DND-41 (cell line): ENCODE measurements at regions not wholly inside any gene's neighbourhood (a gene's known extent, or its start where the extent isn't known, plus 50 kb on each side); places are given as distances from the start of the nearest gene placed in this dataset.

Experiments used
- ATAC-seq: fragments of 200-7000 bp; cut with Tn5 transposase; 3 replicates; pipeline ENCODE4 v1.9.1; 2021; ENCODE audit warnings: low read depth; ENCODE audit not compliant: insufficient read depth
- DNase-seq: peaks from one replicate; pipeline ENCODE4 v3.0.0-alpha.2; 2020
- H2AFZ ChIP-seq: 2 replicates; pipeline ENCODE4 v1.6.0; 2012; ENCODE audit warnings: low read depth, low read length
- H3K27ac ChIP-seq: 2 replicates; pipeline ENCODE4 v1.5.1; 2012; ENCODE audit warnings: low read length, inconsistent platforms
- H3K27me3 ChIP-seq: fragments of 200-600 bp; sonication (generic); 2 replicates; pipeline ENCODE4 v1.6.0; 2012; ENCODE audit warnings: low read length, mild to moderate bottlenecking, inconsistent platforms; ENCODE audit not compliant: insufficient read depth, poor library complexity
- H3K36me3 ChIP-seq: 2 replicates; pipeline ENCODE4 v1.5.1; 2012; ENCODE audit warnings: low read length, inconsistent platforms; ENCODE audit not compliant: insufficient read depth
- H3K4me1 ChIP-seq: 2 replicates; pipeline ENCODE4 v1.5.1; 2012; ENCODE audit warnings: mild to moderate bottlenecking, low read length; ENCODE audit not compliant: insufficient read depth
- H3K4me2 ChIP-seq: 2 replicates; pipeline ENCODE4 v1.6.0; 2012; ENCODE audit warnings: mild to moderate bottlenecking, moderate library complexity, low read length, inconsistent platforms; ENCODE audit not compliant: insufficient read depth
- H3K4me3 ChIP-seq, 2 experiments: fragments of 200-600 bp in 1 of 2; shearing (Covaris generic) in 1 of 2; 2 replicates each; pipeline ENCODE4 v1.5.1; 2012 to 2016; ENCODE audit warnings: inconsistent platforms in 2 of 2, low read length in 2 of 2, mild to moderate bottlenecking in 2 of 2, low read depth in 1 of 2, moderate library complexity in 1 of 2
- H3K79me2 ChIP-seq: 2 replicates; pipeline ENCODE4 v1.6.0; 2012; ENCODE audit warnings: low read length, inconsistent platforms; ENCODE audit not compliant: insufficient read depth
- H3K9ac ChIP-seq: 2 replicates; pipeline ENCODE4 v1.6.0; 2012; ENCODE audit warnings: low read depth, mild to moderate bottlenecking, inconsistent platforms, low read length, moderate library complexity
- H3K9me3 ChIP-seq: 2 replicates; pipeline ENCODE4 v1.5.1; 2012; ENCODE audit warnings: low read length, moderate library complexity, mild to moderate bottlenecking, inconsistent platforms; ENCODE audit not compliant: insufficient read depth, severe bottlenecking
- H4K20me1 ChIP-seq: 2 replicates; pipeline ENCODE4 v1.6.0; 2012; ENCODE audit warnings: low read length; ENCODE audit not compliant: insufficient read depth
- CTCF ChIP-seq: IDR thresholded peaks from 2 replicates; pipeline ENCODE4 v1.5.1; 2012; ENCODE audit warnings: borderline replicate concordance, low read length, moderate library complexity, mild to moderate bottlenecking; ENCODE audit not compliant: poor library complexity, severe bottlenecking; ENCODE audit errors: extremely low read depth
- EZH2 ChIP-seq: IDR thresholded peaks from 3 replicates; pipeline ENCODE4 v1.6.1; 2012; ENCODE audit warnings: borderline replicate concordance, low read depth, mild to moderate bottlenecking, moderate library complexity, low read length, inconsistent platforms; ENCODE audit not compliant: severe bottlenecking

- no peaks in the 10 kb centered on the region for H3K36me3 ChIP-seq
- no peak overlapping the region for H3K9ac ChIP-seq
- TF ChIP-seq CTCF: no peak
- TF ChIP-seq EZH2: no peak
- ATAC-seq (no peak), DNase-seq (no peak)
- H3K4me3 ChIP-seq: no peak overlapping the region
- H3K4me2 ChIP-seq: no peak overlapping the region
- H3K4me1 ChIP-seq: no peaks in the 10 kb centered on the region
- no peaks in the 10 kb centered on the region for H3K9me3 ChIP-seq
- no peaks in the 10 kb centered on the region for H4K20me1 ChIP-seq
- no peaks in the 10 kb centered on the region for H3K27me3 ChIP-seq
- H3K79me2 ChIP-seq: no peaks in the 10 kb centered on the region
- H3K27ac ChIP-seq: no peak overlapping the region
- no peak overlapping the region for H2AFZ ChIP-seq
Measured at GRCh38 chr3:74265069-74265468, 349.4 kb downstream of the CNTN3 start.

DNA sequence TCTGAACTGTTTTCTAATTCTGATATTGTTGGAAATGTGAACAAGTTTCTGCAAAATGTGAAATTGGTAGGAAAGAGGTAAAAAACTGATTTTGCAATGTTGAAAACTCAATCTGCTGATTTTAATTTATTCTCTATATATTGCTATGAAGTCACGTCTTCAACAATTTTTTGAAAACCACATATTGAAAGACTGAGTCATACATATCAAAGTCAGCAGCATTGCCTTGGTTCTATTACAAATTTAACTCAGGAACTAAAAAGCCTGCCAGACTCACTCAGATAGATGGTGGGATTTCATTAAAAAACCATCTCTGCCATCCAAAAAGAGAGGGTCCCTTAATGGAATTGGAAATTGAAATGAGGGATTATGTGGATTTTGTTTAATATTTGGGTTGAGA, 351.4 kb downstream of the CNTN3 start:
- no peak for TF ChIP-seq EZH2
- TF ChIP-seq CTCF: no peak
- no peaks in the 10 kb centered on the region for H3K4me1 ChIP-seq
- ATAC-seq (no peak), DNase-seq (no peak)
- no peaks in the 10 kb centered on the region for H4K20me1 ChIP-seq
- no peaks in the 10 kb centered on the region for H3K27me3 ChIP-seq
- H3K9me3 ChIP-seq: no peaks in the 10 kb centered on the region
- H3K4me2 ChIP-seq: no peak overlapping the region
- no peaks in the 10 kb centered on the region for H3K79me2 ChIP-seq
- H3K36me3 ChIP-seq: no peaks in the 10 kb centered on the region
- H3K9ac ChIP-seq: no peak overlapping the region
- H3K27ac ChIP-seq: no peak overlapping the region
- no peak overlapping the region for H2AFZ ChIP-seq
- no peak overlapping the region for H3K4me3 ChIP-seq

DNA sequence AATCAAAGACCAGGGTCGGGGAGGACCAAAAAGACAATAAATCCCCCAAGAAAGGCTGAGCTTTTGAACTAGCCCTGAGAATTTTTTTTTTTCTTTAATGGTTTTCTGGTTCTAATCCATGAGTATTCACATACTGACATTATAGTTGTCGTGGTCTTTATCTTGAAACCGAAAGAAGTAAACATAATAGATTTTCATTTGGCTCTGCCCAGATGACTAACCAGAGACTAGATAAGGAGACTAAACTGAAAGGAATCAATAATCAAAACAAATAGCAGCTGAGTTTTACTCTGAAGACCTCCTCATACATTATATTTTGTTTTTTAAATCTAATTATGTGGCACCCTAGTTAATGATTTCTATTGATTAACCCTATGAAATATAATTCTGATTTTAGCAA, 381.4 kb downstream of the CNTN3 start:
- H3K27ac ChIP-seq: no peak overlapping the region
- DNase-seq: no peak
- H4K20me1 ChIP-seq: no peaks in the 10 kb centered on the region
- no peak overlapping the region for H3K4me2 ChIP-seq
- H3K79me2 ChIP-seq: no peaks in the 10 kb centered on the region
- no peak for ATAC-seq
- no peak overlapping the region for H2AFZ ChIP-seq
- TF ChIP-seq EZH2: no peak
- no peak for TF ChIP-seq CTCF
- no peaks in the 10 kb centered on the region for H3K9me3 ChIP-seq
- no peaks in the 10 kb centered on the region for H3K36me3 ChIP-seq
- H3K9ac ChIP-seq: no peak overlapping the region
- no peak overlapping the region for H3K4me3 ChIP-seq
- H3K4me1 ChIP-seq: no peaks in the 10 kb centered on the region
- no peaks in the 10 kb centered on the region for H3K27me3 ChIP-seq

DNA sequence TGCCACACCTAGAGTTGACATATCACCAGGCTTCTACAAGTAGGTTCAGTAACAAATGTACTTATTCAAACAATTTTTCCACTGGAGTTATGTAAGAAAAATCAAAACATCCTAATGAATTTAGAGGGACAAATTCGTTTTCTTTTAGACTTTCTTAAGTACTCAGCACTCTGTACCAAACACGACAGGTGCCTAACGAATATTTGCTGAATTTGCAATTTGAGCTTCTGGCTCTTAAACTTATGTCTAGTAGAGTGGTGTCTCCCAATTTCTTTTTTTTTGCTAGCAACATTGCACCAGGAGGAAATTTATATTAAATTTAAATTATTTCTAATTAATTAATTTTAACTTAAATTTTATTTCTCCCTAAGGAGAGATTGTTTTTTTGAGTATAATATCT, 397.0 kb downstream of the CNTN3 start:
- Histone ChIP-seq H3K4me3 (no peak overlapping the region), H3K9ac (no peak overlapping the region), H3K27me3 (no peaks in the 10 kb centered on the region), H3K36me3 (no peaks in the 10 kb centered on the region), H2AFZ (no peak overlapping the region), H3K9me3 (no peaks in the 10 kb centered on the region), H3K79me2 (no peaks in the 10 kb centered on the region), H3K27ac (no peak overlapping the region), H4K20me1 (no peaks in the 10 kb centered on the region), H3K4me2 (no peak overlapping the region), H3K4me1 (no peaks in the 10 kb centered on the region)
- TF ChIP-seq EZH2 (no peak), CTCF (no peak)
- ATAC-seq: no peak
- DNase-seq: no peak
